Left ventricle myocardium inferior (tissue), 1 donor: ENCODE measurements at regions not wholly inside any gene's neighbourhood (a gene's known extent, or its start where the extent isn't known, plus 50 kb on each side); places are given as distances from the start of the nearest gene placed in this dataset.

Experiments used
- DNase-seq: peaks from one replicate; pipeline ENCODE4 v3.0.0-alpha.2; 2020
- H3K27ac ChIP-seq: fragments of 200-600 bp; replicated peaks from 2 replicates; pipeline ENCODE4 v1.8.0; 2021
- H3K27me3 ChIP-seq: fragments of 200-600 bp; 2 replicates; pipeline ENCODE4 v1.8.0; 2021; ENCODE audit warnings: low read depth
- H3K36me3 ChIP-seq: fragments of 200-600 bp; 2 replicates; pipeline ENCODE4 v1.8.0; 2021
- H3K4me1 ChIP-seq: fragments of 200-600 bp; 2 replicates; pipeline ENCODE4 v1.8.0; 2021
- H3K4me3 ChIP-seq: fragments of 200-600 bp; 2 replicates; pipeline ENCODE4 v1.8.0; 2021; ENCODE audit warnings: mild to moderate bottlenecking, moderate library complexity
- H3K9me3 ChIP-seq: fragments of 200-600 bp; replicated peaks from 2 replicates; pipeline ENCODE4 v1.8.0; 2021
- intact Hi-C: fragments of 100-400 bp; cut with micrococcal nuclease; formaldehyde crosslinking; loops from one replicate; pipeline ENCODE4 v1.11.0; 2022
- TF ChIP-seq, protein P1 (sequence below): fragments of 200-600 bp; IDR thresholded peaks from 2 replicates; pipeline ENCODE4 v1.8.0; 2021; ENCODE audit warnings: antibody characterized with exemption, mild to moderate bottlenecking, borderline replicate concordance
- donor health status: DM: no; HTN: yes; CAD: no; lungs with severe emphysema.

- H3K4me1 ChIP-seq, result no peaks in the 10 kb centered on the region
- H3K9me3 ChIP-seq, result no peaks in the 10 kb centered on the region
- H3K27me3 ChIP-seq, result no peaks in the 10 kb centered on the region
- no peak overlapping the region for H3K27ac ChIP-seq
- H3K36me3 ChIP-seq, result no peaks in the 10 kb centered on the region
- TF ChIP-seq, protein P1, sequence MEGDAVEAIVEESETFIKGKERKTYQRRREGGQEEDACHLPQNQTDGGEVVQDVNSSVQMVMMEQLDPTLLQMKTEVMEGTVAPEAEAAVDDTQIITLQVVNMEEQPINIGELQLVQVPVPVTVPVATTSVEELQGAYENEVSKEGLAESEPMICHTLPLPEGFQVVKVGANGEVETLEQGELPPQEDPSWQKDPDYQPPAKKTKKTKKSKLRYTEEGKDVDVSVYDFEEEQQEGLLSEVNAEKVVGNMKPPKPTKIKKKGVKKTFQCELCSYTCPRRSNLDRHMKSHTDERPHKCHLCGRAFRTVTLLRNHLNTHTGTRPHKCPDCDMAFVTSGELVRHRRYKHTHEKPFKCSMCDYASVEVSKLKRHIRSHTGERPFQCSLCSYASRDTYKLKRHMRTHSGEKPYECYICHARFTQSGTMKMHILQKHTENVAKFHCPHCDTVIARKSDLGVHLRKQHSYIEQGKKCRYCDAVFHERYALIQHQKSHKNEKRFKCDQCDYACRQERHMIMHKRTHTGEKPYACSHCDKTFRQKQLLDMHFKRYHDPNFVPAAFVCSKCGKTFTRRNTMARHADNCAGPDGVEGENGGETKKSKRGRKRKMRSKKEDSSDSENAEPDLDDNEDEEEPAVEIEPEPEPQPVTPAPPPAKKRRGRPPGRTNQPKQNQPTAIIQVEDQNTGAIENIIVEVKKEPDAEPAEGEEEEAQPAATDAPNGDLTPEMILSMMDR, result no peak
- no peak overlapping the region for H3K4me3 ChIP-seq
- intact Hi-C loops, result no loop called here
- no peak for DNase-seq
Measured at GRCh38 chr2:47303341-47304148, 65.6 kb upstream of the EPCAM start.

DNA sequence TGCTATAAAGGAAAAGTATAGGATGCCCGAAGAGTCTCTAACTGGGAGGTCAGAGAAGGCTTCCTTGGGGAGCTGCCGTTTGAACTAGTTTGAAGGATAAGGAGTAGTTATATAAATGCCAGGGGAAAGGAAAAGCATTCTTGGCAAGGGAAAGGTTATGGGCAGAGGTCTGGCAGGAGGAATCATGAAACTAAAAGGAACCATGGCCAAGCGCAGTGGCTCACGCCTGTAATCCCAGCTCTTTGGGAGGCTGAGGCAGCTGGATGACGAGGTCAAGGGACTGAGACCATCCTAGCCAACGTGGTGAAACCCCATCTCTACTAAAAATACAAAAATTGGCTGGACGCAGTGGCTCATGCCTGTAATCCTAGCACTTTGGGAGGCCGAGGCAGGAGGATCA is 66.8 kb upstream of the EPCAM start:
- H3K27ac ChIP-seq, result no peak overlapping the region
- no peak overlapping the region for H3K4me3 ChIP-seq
- no peaks in the 10 kb centered on the region for H3K4me1 ChIP-seq
- H3K27me3 ChIP-seq, result no peaks in the 10 kb centered on the region
- no peaks in the 10 kb centered on the region for H3K36me3 ChIP-seq
- TF ChIP-seq, protein P1, result no peak
- H3K9me3 ChIP-seq, result no peaks in the 10 kb centered on the region
- DNase-seq, result no peak
- intact Hi-C loops, result no loop called here

GRCh38 chr2:47301731-47302130 is 67.4 kb upstream of the EPCAM start:
- TF ChIP-seq, protein P1, result no peak
- Histone ChIP-seq H3K4me3 (no peak overlapping the region), H3K27me3 (no peaks in the 10 kb centered on the region), H3K4me1 (no peaks in the 10 kb centered on the region), H3K9me3 (no peaks in the 10 kb centered on the region), H3K27ac (no peak overlapping the region), H3K36me3 (no peaks in the 10 kb centered on the region)
- intact Hi-C loops, result no loop called here
- no peak for DNase-seq

- H3K4me1 ChIP-seq, result no peaks in the 10 kb centered on the region
- H3K27ac ChIP-seq, result no peak overlapping the region
- no peak overlapping the region for H3K4me3 ChIP-seq
- no peak for DNase-seq
- intact Hi-C loops, result no loop called here
- H3K27me3 ChIP-seq, result no peaks in the 10 kb centered on the region
- TF ChIP-seq, protein P1, result no peak
- H3K9me3 ChIP-seq, result no peaks in the 10 kb centered on the region
- H3K36me3 ChIP-seq, result no peaks in the 10 kb centered on the region
Measured at GRCh38 chr2:47301277-47301618, 67.9 kb upstream of the EPCAM start.

DNA sequence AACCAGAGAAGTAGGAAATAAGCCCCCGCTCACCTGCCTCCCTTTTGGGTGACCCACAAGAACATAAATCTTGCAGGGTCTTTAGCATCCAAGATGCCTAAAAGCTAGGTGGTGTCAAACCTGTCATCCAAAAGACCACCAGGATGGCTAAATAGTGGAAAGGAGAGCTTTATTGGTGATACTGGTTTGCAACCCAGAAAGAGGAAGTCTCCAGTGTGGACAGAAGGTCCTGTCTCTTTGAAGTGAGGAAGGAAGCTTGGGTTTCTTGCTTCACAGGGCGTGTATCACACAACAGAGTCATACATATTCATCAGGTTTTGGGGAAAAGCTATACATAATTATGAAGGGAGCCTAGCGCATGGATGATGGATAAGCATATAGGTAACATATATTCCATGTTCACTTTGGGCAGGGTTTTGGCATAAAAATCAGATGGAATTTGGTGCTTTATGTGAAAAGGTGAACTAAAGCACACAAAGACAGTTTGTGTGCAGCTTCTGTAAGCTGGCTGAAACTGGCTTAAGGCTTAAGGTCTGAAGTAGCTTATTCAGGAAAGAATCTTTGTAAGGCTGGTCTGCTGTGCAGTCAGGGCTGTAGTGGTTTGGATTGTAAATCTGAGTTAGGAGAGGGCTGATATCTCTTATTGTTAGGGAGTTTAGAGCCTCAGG is 68.4 kb upstream of the EPCAM start:
- Histone ChIP-seq H3K27ac (no peak overlapping the region), H3K27me3 (no peaks in the 10 kb centered on the region), H3K4me3 (no peak overlapping the region), H3K4me1 (no peaks in the 10 kb centered on the region), H3K36me3 (no peaks in the 10 kb centered on the region), H3K9me3 (no peaks in the 10 kb centered on the region)
- intact Hi-C loops, result no loop called here
- DNase-seq, result no peak
- TF ChIP-seq, protein P1, result no peak
